Stimulated activated CD4-positive, alpha-beta T cell treated with anti-CD3 and anti-CD28 coated beads, Interleukin-1b, Interleukin-23, amount 100 ng/mL, for 48 hours (primary cell): ENCODE measurements at regions not wholly inside any gene's neighbourhood (a gene's known extent, or its start where the extent isn't known, plus 50 kb on each side); places are given as distances from the start of the nearest gene placed in this dataset.
"Not testable (repeated sequence)": the region's sequence is repeated elsewhere in the genome, so short reads cannot be mapped to it uniquely, and the experiment has no call there.

Source experiments
- DNase-seq: peaks from one replicate; pipeline ENCODE4 v3.0.0-alpha.2; 2020

GRCh38 chr10:3969876-3970666 lies 185.1 kb upstream of the KLF6 start:
- DNase-seq: no peak

- no peak for DNase-seq
Measured at GRCh38 chr10:3968727-3969126, 183.7 kb upstream of the KLF6 start.

DNA sequence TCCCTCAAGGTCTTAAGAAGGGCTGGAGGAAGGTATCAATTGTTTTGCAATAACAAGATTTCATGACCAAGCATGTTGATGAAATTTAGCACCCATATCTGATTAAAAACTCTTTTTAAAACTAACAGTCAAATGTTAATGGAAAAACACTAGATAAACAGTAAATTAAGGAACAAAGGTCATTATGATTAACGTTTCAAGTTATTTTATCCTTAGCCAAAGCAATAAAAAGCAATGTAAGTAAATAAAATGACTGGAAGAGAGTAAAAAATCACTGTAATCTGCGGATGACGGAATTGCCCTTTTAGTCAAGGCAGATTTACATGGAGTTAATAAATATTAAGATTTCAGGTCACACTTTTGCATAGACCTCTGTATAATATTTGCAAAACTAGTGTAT lies 179.5 kb upstream of the KLF6 start:
- DNase-seq: no peak

DNA sequence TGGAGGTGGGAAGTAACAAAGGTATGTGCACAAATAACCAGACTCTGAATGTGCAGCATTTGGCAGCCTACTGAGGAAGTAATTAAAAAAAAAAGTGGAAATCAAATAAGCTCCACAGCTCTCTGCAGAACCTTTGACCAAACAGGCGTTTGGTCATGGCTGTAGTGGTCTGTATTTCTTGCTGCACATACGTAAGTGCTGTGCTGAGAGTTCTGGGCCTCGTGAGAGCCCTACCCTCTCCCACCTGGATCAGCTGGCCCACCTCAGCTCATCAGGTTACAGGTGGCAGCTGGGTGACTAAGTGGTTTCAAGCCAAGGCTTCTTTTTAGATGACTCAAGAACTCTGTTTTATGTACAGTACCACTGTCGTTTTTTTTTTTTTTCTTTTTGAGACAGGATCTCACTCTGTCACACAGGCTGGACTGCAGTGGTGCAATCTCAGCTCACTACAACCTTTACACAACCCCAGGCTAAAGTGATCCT lies 178.2 kb upstream of the KLF6 start:
- DNase-seq: no peak

DNA sequence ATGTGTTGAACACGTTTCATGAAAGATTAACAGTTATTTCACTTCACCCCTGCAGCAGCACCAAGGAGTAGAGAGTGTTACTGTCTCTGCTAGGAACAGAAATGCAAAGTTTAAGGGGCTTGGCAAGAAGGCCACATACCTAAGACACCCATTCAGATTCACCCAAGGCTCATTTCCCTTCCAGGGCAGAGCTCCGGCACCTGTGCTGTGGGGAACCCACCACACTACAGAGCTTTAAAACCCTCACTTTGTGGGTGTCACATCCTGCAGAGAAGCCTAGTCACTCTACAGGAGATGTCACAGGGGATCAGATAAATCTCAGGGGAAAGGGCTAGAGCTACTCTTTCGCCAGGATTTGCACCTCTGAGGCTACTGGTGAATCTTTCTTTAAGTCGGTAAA lies 176.1 kb upstream of the KLF6 start:
- DNase-seq: peak; percentile 30

DNA sequence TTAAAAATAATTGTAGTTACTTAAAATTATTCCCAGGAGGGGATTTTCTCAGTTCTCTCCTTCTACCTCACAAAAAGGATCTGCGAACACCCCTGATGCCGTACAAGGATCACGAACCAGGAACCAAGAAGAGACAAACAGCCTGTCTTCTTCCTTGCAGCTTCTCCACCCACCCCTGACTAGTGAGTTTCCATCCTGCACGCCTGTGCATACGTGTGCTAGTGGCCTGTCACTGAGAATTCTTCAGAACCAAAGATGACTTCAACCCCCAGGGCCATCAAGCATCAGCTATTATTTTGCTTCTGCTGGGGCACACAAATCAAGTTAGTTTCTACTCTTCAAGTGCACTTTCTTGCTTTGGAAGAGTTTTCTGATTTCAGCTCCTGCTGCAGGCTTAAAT lies 175.5 kb upstream of the KLF6 start:
- DNase-seq: no peak

GRCh38 chr10:3959370-3960325 lies 174.6 kb upstream of the KLF6 start:
- DNase-seq: no peak

DNA sequence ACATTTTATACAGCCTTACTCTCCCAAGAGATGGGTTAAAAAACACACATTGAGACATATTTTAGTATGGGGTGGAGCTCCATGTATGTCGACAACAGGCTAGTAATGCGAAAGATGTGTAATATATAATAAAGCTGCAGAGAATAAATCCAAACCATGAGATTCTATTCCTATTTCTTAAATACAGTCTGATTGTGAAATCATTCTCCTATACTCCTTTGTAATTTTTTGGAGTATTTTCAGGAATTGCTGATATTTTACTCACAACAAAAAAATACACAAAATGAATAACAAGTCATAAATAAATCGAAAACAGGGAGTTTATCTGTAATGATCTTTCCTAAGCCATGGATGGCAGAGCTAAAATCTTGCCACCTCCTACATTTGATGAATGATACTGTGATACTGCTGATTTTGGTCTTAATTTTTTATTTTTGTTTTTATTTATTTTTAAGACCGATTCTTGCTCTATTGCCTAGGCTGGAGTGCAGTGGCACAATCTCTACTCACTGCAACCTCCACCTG lies 173.5 kb upstream of the KLF6 start:
- DNase-seq: no peak

DNA sequence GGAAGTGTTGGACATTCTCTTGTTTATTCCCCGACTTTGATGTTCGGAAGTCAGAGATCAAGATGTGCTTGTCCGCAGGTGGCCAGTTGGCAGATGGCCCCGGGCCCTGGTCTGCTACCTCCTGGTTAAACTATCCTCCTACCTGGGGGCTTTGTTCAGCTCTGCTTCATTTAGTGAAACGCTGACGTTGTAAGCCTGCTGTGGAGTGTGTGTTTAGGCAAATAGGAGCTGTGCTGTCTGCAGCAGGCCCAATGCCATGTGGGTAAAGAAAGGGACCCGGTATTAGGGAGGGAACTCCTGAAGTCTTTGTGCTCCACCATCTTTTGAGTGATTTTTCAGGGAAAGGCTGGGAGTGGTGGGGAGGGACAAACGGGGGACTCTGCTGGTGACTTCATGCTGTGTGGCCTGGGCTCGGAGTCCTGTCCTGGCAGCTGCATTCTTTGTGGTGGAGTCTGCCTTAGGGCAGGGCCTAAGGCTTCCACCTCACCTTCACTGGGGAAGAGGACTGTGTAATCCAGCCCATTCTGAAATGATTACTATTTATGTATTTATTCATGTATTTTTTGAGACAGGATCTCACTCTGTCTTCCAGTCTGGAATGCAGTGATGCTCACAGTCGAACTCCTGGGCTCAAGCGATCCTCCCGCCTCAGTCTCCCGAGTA lies 171.1 kb upstream of the KLF6 start:
- no peak for DNase-seq

DNA sequence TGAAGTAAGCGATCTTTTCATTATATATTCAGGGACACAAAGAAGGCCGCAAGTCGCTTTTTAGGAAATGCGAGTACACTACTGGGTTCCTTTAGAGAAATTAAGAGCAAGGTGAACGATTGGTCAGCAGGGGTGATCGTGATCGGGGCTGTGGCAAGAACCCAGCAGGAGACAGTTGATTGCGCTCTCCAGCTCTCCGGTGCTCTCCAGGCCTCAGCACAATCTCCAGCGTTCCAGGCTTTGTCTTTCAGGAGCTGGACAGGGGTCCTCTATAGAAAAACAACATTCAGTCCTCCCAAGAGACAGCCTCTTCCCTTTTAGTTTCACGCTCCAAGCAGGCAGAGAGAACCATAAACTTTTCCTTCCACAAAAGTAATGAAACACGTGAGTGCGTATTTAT lies 170.5 kb upstream of the KLF6 start:
- DNase-seq: no peak

- DNase-seq: no peak
Measured at GRCh38 chr10:3954615-3955014, 169.6 kb upstream of the KLF6 start.

GRCh38 chr10:3954007-3954406 lies 169.0 kb upstream of the KLF6 start:
- not testable (repeated sequence) for DNase-seq

GRCh38 chr10:3951993-3952392 lies 167.0 kb upstream of the KLF6 start:
- DNase-seq: no peak

- no peak for DNase-seq
Measured at GRCh38 chr10:3950676-3951275, 165.8 kb upstream of the KLF6 start.

GRCh38 chr10:3949711-3950110 lies 164.7 kb upstream of the KLF6 start:
- DNase-seq: no peak

GRCh38 chr10:3948843-3949242 lies 163.8 kb upstream of the KLF6 start:
- DNase-seq: peak; percentile 77

DNA sequence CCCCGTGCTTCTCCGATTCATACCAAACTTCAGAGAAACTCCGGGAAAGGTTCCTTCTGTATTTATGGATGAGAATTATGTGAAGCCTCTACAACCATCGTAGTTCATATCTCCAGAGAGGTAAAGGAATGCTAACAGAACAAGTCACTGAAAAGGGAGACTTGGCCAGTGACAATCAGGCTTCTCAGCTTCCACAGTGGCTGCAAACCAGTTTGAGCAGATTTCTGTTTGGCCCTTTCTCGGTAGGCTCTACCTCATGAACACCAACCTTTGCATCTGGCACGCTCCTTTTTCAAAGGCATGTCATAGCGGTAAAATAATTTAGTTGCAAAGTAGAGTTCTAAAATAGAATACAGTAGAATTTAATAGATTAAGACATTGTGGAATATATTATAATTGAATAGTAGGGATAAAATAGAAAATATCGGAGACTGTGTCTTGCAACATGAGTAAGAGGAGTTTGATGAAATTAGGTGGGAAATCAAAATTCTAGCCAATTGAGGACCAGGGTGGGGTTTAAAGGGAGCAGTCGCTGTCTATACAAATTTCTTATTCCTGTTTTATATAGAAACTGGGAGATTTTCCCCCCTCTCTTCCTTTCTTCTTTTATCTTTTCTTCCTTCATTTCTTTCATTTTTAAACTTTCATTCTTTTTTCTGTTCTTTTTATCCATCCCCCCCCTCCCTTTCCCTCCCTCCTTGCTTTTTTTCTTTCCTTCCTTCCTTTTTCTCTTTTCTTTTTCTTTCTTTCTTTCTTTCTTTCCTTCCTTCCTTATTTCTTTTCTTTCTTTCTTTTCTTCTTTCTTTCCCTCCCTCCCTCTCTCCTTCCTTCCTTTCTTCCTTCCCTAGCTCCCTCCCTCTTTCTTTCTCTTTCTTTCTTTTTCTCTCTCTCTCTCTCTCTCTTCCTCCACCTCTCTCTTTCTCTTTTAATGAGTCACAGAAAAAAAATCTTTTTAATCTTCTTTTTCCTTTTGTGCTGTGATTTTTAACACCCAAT lies 161.5 kb upstream of the KLF6 start:
- DNase-seq: no peak

GRCh38 chr10:3945026-3945425 lies 160.0 kb upstream of the KLF6 start:
- DNase-seq: no peak

GRCh38 chr10:3944591-3944990 lies 159.6 kb upstream of the KLF6 start:
- no peak for DNase-seq

- no peak for DNase-seq
Measured at GRCh38 chr10:3943695-3944257, 158.8 kb upstream of the KLF6 start.

GRCh38 chr10:3942937-3943489 lies 158.0 kb upstream of the KLF6 start:
- DNase-seq: no peak
